Left lung (tissue), 4 donors: ENCODE measurements at regions not wholly inside any gene's neighbourhood (a gene's known extent, or its start where the extent isn't known, plus 50 kb on each side); places are given as distances from the start of the nearest gene placed in this dataset.

Experiments used
- ATAC-seq: fragments of 200-7000 bp; cut with Tn5 transposase; one replicate; pipeline ENCODE4 v1.9.1; 2020; ENCODE audit warnings: moderate library complexity
- DNase-seq, 4 donors: peaks; one replicate each; pipeline ENCODE4 v3.0.0-alpha.2; 2013 to 2020
- H3K27ac ChIP-seq, 2 donors: fragments of 200-600 bp; sonication (generic) in 1 of 2; one replicate each; pipeline versions ENCODE4 v1.5.0 to v1.8.0; 2020 to 2021
- H3K27me3 ChIP-seq, 2 donors: fragments of 200-600 bp; sonication (generic) in 1 of 2; one replicate each; pipeline versions ENCODE4 v1.5.0 to v1.8.0; 2020 to 2021
- H3K36me3 ChIP-seq, 2 donors: fragments of 200-600 bp; sonication (generic) in 1 of 2; one replicate each; pipeline versions ENCODE4 v1.5.0 to v1.8.0; 2020 to 2021
- H3K4me1 ChIP-seq, 2 donors: fragments of 200-600 bp; one replicate each; pipeline ENCODE4 v1.8.0; 2021
- H3K4me3 ChIP-seq, 2 donors: fragments of 200-600 bp; sonication (generic) in 1 of 2; one replicate each; pipeline versions ENCODE4 v1.5.0 to v1.8.0; 2020 to 2021; ENCODE audit warnings: mild to moderate bottlenecking in 1 of 2
- H3K9me3 ChIP-seq, 2 donors: fragments of 200-600 bp; sonication (generic) in 1 of 2; one replicate each; pipeline versions ENCODE4 v1.5.0 to v1.8.0; 2020 to 2021
- intact Hi-C, 2 donors: fragments of 100-400 bp; cut with DNase I; formaldehyde crosslinking; loops; one replicate each; pipeline versions ENCODE4 v1.11.2 to v1.14.2; 2022
- TF ChIP-seq, protein P1 (sequence below), 2 donors: fragments of 200-600 bp; sonication (generic) in 1 of 2; IDR thresholded peaks; one replicate each; pipeline versions ENCODE4 v1.5.0 to v1.8.0; 2021; ENCODE audit warnings: antibody characterized with exemption in 2 of 2
- donor health status: DM: no; HTN: yes; CAD: no.
- donor health status: DM: no; HTN: no; CAD: no.

DNA sequence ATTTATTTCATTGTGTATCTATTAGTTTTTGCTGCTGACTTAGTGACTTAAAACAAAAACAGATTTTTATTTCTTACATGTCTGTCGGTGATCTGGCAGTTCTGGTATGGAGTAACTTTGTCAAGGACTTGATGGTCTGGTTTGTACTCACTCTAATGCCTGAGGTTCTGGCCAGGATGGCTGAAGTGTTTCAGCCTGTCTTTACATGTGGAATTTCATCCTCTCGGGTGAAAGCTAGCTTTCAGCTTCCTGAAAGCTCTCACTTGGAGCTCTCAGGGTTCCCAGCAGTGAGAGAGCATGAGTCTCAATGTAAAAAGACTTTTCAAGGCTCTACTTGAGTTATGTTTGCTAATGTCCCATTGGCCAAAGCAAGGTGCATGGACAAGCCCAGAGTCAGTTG is 216.4 kb downstream of the NR4A2 start:
- no peaks in the 10 kb centered on the region for H3K4me1 ChIP-seq
- H3K9me3 ChIP-seq, result peaks cover 0 to 7% of the 10 kb centered on the region in 2 donors
- ATAC-seq (peak; percentile 68), DNase-seq (no peak)
- TF ChIP-seq, protein P1, sequence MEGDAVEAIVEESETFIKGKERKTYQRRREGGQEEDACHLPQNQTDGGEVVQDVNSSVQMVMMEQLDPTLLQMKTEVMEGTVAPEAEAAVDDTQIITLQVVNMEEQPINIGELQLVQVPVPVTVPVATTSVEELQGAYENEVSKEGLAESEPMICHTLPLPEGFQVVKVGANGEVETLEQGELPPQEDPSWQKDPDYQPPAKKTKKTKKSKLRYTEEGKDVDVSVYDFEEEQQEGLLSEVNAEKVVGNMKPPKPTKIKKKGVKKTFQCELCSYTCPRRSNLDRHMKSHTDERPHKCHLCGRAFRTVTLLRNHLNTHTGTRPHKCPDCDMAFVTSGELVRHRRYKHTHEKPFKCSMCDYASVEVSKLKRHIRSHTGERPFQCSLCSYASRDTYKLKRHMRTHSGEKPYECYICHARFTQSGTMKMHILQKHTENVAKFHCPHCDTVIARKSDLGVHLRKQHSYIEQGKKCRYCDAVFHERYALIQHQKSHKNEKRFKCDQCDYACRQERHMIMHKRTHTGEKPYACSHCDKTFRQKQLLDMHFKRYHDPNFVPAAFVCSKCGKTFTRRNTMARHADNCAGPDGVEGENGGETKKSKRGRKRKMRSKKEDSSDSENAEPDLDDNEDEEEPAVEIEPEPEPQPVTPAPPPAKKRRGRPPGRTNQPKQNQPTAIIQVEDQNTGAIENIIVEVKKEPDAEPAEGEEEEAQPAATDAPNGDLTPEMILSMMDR (IDR thresholded peaks at IDR 0.05), result no peak
- H3K27me3 ChIP-seq, result no peaks in the 10 kb centered on the region
- H3K4me3 ChIP-seq, result no peak overlapping the region
- H3K36me3 ChIP-seq, result no peaks in the 10 kb centered on the region
- intact Hi-C loops, result no loop called here
- H3K27ac ChIP-seq, result no peak overlapping the region

DNA sequence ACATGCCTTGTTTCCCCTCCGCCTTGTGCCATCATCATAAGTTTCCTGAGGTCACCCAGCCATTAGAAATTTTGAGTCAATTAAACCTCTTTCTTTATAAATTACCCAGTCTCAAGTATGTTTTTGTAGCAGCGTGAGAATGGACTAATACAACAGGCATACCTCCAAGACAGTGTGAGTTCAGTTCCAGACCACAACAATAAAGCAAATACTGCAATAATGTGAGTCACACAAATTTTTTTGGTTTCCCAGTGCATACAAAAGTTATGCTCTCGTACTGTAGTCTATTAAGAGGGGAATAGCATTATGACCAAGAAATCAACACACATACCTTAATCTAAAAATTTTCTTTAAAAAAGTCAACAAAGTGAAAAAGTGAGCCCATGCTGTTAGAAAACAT is 217.2 kb downstream of the NR4A2 start:
- Histone ChIP-seq H3K4me1 (no peaks in the 10 kb centered on the region), H3K27ac (no peak overlapping the region), H3K4me3 (no peak overlapping the region), H3K27me3 (no peaks in the 10 kb centered on the region), H3K36me3 (no peaks in the 10 kb centered on the region), H3K9me3 (no peaks in the 10 kb centered on the region)
- TF ChIP-seq, protein P1 (IDR thresholded peaks at IDR 0.05), result no peak
- intact Hi-C loops, result no loop called here
- DNase-seq (no peak), ATAC-seq (no peak)

DNA sequence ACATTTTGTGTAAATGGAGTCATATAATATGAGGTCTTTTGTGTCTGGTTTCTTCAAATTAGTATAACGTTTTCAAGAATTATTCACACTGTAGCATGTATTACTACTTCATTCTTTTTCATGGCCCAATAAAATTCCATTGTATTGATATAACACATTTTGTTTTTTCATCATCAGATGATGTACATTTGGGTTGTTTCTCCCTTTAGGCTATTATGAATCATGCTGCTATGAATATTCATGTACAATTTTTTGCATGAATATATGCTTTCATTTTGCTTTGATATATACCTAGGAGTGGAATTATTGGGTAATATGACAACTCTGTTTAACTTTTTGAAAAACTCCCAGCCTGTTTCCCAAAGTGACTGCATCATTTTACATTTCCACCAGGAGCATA is 220.2 kb downstream of the NR4A2 start:
- no peaks in the 10 kb centered on the region for H3K9me3 ChIP-seq
- H3K4me3 ChIP-seq, result no peak overlapping the region
- H3K27me3 ChIP-seq, result no peaks in the 10 kb centered on the region
- intact Hi-C loops, result no loop called here
- ATAC-seq (no peak), DNase-seq (no peak)
- no peak overlapping the region for H3K27ac ChIP-seq
- H3K36me3 ChIP-seq, result no peaks in the 10 kb centered on the region
- H3K4me1 ChIP-seq, result no peaks in the 10 kb centered on the region
- TF ChIP-seq, protein P1 (IDR thresholded peaks at IDR 0.05), result no peak

DNA sequence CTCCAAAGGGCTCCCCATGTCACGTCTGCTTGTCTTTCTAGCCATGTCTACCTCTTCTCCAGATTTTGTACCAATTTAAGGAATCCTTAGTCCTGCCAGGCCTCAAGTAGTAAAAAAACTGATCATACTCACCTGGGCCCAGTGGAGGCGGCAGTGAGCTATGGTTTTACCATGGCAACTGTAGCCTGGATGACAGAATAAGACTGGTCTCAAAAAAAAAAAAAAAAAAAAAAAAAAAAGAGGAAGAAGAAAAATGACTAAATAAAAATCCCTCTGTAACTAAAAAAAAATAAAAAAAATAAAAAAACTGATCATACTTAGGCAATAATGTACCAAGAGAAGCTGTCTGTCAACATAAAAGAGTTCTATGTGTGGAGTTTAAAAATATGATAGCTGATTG is 221.6 kb downstream of the NR4A2 start:
- peak; percentile 44 for ATAC-seq
- intact Hi-C loops, result no loop called here
- H3K27ac ChIP-seq, result no peak overlapping the region

DNA sequence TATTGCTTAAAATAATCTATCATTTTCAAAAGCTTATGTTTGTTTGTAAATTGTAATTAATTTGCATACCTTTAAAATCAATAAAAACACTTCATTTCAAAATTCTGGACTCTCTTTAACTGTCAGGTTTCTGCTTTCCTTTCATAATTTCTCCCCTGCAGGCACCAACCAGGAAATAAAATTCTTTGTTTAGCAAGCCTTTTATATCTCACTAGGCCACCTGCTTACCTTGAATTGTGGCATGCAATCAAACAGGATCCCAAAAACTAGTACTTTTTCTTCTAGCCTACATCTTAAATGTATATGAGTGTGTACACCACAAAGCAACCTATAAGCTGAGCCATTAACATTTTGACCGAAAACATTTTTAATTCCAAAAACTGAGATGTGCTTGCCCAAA is 233.1 kb downstream of the NR4A2 start:
- Histone ChIP-seq H3K27me3 (no peaks in the 10 kb centered on the region), H3K27ac (no peak overlapping the region), H3K4me1 (no peaks in the 10 kb centered on the region), H3K4me3 (no peak overlapping the region), H3K36me3 (no peaks in the 10 kb centered on the region), H3K9me3 (peaks cover 0 to 8% of the 10 kb centered on the region in 2 donors)
- no peak for ATAC-seq
- TF ChIP-seq, protein P1 (IDR thresholded peaks at IDR 0.05), result no peak
- DNase-seq, result no peak
- intact Hi-C loops, result no loop called here

More for the DNA sequence above, 221.6 kb downstream of the NR4A2 start:
- TF ChIP-seq, protein P1 (IDR thresholded peaks at IDR 0.05), result no peak
- Histone ChIP-seq H3K9me3 (no peaks in the 10 kb centered on the region), H3K4me1 (no peaks in the 10 kb centered on the region), H3K36me3 (no peaks in the 10 kb centered on the region), H3K27me3 (no peaks in the 10 kb centered on the region), H3K4me3 (no peak overlapping the region)
- peak in 1 of 4 donors; percentile 7 for DNase-seq
